Endothelial cell of umbilical vein (primary cell): ENCODE measurements at regions not wholly inside any gene's neighbourhood (a gene's known extent, or its start where the extent isn't known, plus 50 kb on each side); places are given as distances from the start of the nearest gene placed in this dataset.

Experiments
- BruUV-seq: library from RNA; stranded (reverse); fragments of 400-500 nt; replicated peaks from 2 replicates; lab custom pipeline; 2021; lab: Mats Ljungman, UMichigan
- CTCF ChIA-PET: fragments of 300-600, 350-600 bp; sonication (Branson Sonifier 250); formaldehyde crosslinking; loops from one replicate; lab custom pipeline; 2021; ENCODE audit warnings: antibody characterized with exemption, inconsistent platforms; lab: Charles Lee
- POLR2A ChIA-PET: fragments of 300-600, 350-600 bp; sonication (Branson Sonifier 250); formaldehyde crosslinking; loops from one replicate; lab custom pipeline; 2021; ENCODE audit warnings: antibody characterized with exemption, inconsistent platforms; lab: Charles Lee
- DNase-seq: peaks from one replicate; pipeline ENCODE4 v3.0.0-alpha.2; 2011; ENCODE audit warnings: low read depth, low spot score
- FAIRE-seq: peaks from 2 replicates; lab custom pipeline; 2011; peaks lifted over from hg19 to GRCh38; lab: Jason Lieb, UNC
- H2AFZ ChIP-seq: 2 replicates; pipeline ENCODE4 v1.6.0; 2012; ENCODE audit warnings: low read depth, low read length, control low read depth, inconsistent platforms
- H3K27ac ChIP-seq: 2 replicates; pipeline ENCODE4 v1.5.1; 2011; ENCODE audit warnings: low read depth, mild to moderate bottlenecking, control low read depth, low read length, moderate library complexity; ENCODE audit not compliant: insufficient read depth
- H3K27me3 ChIP-seq, 2 experiments: 2 replicates each; pipeline versions ENCODE4 v1.6.0 to v1.6.1; 2011; ENCODE audit warnings: low read length in 2 of 2, mixed read lengths in 1 of 2; ENCODE audit not compliant: control insufficient read depth in 2 of 2, insufficient read depth in 2 of 2
- H3K36me3 ChIP-seq, 2 experiments: 2 replicates in 1 of 2; 3 replicates in 1 of 2; pipeline ENCODE4 v1.5.1; 2011; ENCODE audit warnings: low read length in 2 of 2, mild to moderate bottlenecking in 1 of 2, moderate library complexity in 1 of 2; ENCODE audit not compliant: control insufficient read depth in 2 of 2, insufficient read depth in 2 of 2; ENCODE audit errors: extremely low read depth in 1 of 2
- H3K4me1 ChIP-seq: 3 replicates; pipeline ENCODE4 v1.5.1; 2011; ENCODE audit warnings: mild to moderate bottlenecking, low read length; ENCODE audit not compliant: control insufficient read depth, insufficient read depth; ENCODE audit errors: extremely low read depth
- H3K4me2 ChIP-seq: 2 replicates; pipeline ENCODE4 v1.6.1; 2011; ENCODE audit warnings: low read length, control low read depth, mixed read lengths; ENCODE audit not compliant: insufficient read depth
- H3K4me3 ChIP-seq, 3 experiments: fragments of 200-600 bp in 1 of 3; sonication (generic), shearing (Covaris generic) in 1 of 3; replicated peaks in 1 of 3; 2 replicates each; pipeline ENCODE4 v1.5.1; 2011 to 2016; ENCODE audit warnings: control low read depth in 3 of 3, low read length in 3 of 3, mild to moderate bottlenecking in 2 of 3, inconsistent platforms in 1 of 3, low read depth in 1 of 3, moderate library complexity in 1 of 3; ENCODE audit not compliant: insufficient read depth in 1 of 3
- H3K79me2 ChIP-seq: 2 replicates; pipeline ENCODE4 v1.6.0; 2012; ENCODE audit warnings: low read length, inconsistent platforms; ENCODE audit not compliant: control insufficient read depth, insufficient read depth
- H3K9ac ChIP-seq: replicated peaks from 2 replicates; pipeline ENCODE3; 2011; ENCODE audit warnings: low read length, control low read depth; ENCODE audit not compliant: insufficient read depth; ENCODE audit errors: extremely low read depth
- H3K9me1 ChIP-seq: replicated peaks from 3 replicates; pipeline ENCODE4 v1.6.0; 2011; ENCODE audit warnings: mild to moderate bottlenecking, low read length; ENCODE audit not compliant: control insufficient read depth, insufficient read depth; ENCODE audit errors: extremely low read depth
- H3K9me3 ChIP-seq: replicated peaks from 2 replicates; pipeline ENCODE4 v1.5.1; 2012; ENCODE audit warnings: low read length, inconsistent platforms; ENCODE audit not compliant: control insufficient read depth, insufficient read depth
- H4K20me1 ChIP-seq: replicated peaks from 2 replicates; pipeline ENCODE3; 2011; ENCODE audit warnings: mild to moderate bottlenecking, low read length; ENCODE audit not compliant: control insufficient read depth, insufficient read depth; ENCODE audit errors: extremely low read depth
- CTCF ChIP-seq, 2 donors: IDR thresholded peaks; 1 replicate in 1 of 2; 2 replicates in 1 of 2; pipeline ENCODE4 v1.5.1; 2011; ENCODE audit warnings: low read length in 2 of 2, mild to moderate bottlenecking in 2 of 2, moderate library complexity in 2 of 2, control low read depth in 1 of 2, inconsistent platforms in 1 of 2, low read depth in 1 of 2; ENCODE audit not compliant: insufficient read depth in 1 of 2; ENCODE audit errors: extremely low read depth in 1 of 2
- EZH2 ChIP-seq: IDR thresholded peaks from 2 replicates; pipeline ENCODE4 v1.6.1; 2012; ENCODE audit warnings: borderline replicate concordance, low read depth, mild to moderate bottlenecking, moderate library complexity, low read length, inconsistent platforms; ENCODE audit not compliant: severe bottlenecking
- FOS ChIP-seq: IDR thresholded peaks from 2 replicates; pipeline ENCODE4 v1.6.1; 2011; ENCODE audit warnings: mild to moderate bottlenecking, low read length, moderate library complexity, borderline replicate concordance; ENCODE audit not compliant: insufficient read depth
- GATA2 ChIP-seq: IDR thresholded peaks from 2 replicates; pipeline ENCODE4 v1.7.0; 2011; ENCODE audit warnings: low read depth, mild to moderate bottlenecking, moderate library complexity, mixed read lengths, low read length; ENCODE audit not compliant: insufficient read length, insufficient read depth
- JUN ChIP-seq: IDR thresholded peaks from 2 replicates; pipeline ENCODE4 v1.6.1; 2011; ENCODE audit warnings: borderline replicate concordance, low read depth; ENCODE audit not compliant: insufficient read length, insufficient read depth
- MAX ChIP-seq: IDR thresholded peaks from 2 replicates; pipeline ENCODE4 v1.6.1; 2011; ENCODE audit not compliant: insufficient read depth, insufficient read length
- MYC ChIP-seq: IDR thresholded peaks from one replicate; pipeline ENCODE4 v1.6.1; 2011; ENCODE audit warnings: mild to moderate bottlenecking, low read depth, low read length
- POLR2A ChIP-seq: IDR thresholded peaks from 2 replicates; pipeline ENCODE4 v1.6.1; 2012; ENCODE audit warnings: low read depth, mild to moderate bottlenecking, control low read depth, low read length
- POLR2AphosphoS5 ChIP-seq: IDR thresholded peaks from 2 replicates; pipeline ENCODE4 v1.6.1; 2012; ENCODE audit warnings: low read depth, mild to moderate bottlenecking, control low read depth, low read length, moderate library complexity; ENCODE audit not compliant: insufficient read depth
- dilution Hi-C: fragments of 300-500 bp; cut with MboI; formaldehyde crosslinking; loops from one replicate; pipeline ENCODE4 v1.15.0; 2019; ENCODE audit warnings: low sequenced_read_pairs; ENCODE audit not compliant: extremely low pct_ligation_motif_present
- intact Hi-C: fragments of 100-400 bp; cut with micrococcal nuclease; formaldehyde crosslinking; loops from one replicate; pipeline ENCODE4 v1.10.0; 2022

- POLR2A ChIA-PET, result no interaction called here
- no peak overlapping the region for H3K9ac ChIP-seq
- H3K9me3 ChIP-seq, result no peaks in the 10 kb centered on the region
- no TSS peak for BruUV-seq
- H3K4me2 ChIP-seq, result no peak overlapping the region
- intact Hi-C loops (no loop called here), dilution Hi-C loops (no loop called here)
- H3K79me2 ChIP-seq, result no peaks in the 10 kb centered on the region
- H3K9me1 ChIP-seq, result no peaks in the 10 kb centered on the region
- H4K20me1 ChIP-seq, result no peaks in the 10 kb centered on the region
- FAIRE-seq, result no peak
- CTCF ChIA-PET, result no interaction called here
- no peaks in the 10 kb centered on the region for H3K4me1 ChIP-seq
- no peak for TF ChIP-seq CTCF (IDR thresholded peaks at IDR 0.05; ENCODE audit: extremely low read depth in 1 of 2, insufficient read depth in 1 of 2, low read depth in 1 of 2, low read length in 2 of 2)
- TF ChIP-seq MAX, result no peak
- no peak for TF ChIP-seq POLR2AphosphoS5
- no peak for TF ChIP-seq FOS
- TF ChIP-seq EZH2, result no peak
- TF ChIP-seq MYC, result no peak
- no peak for TF ChIP-seq POLR2A
- TF ChIP-seq JUN, result no peak
- no peak for TF ChIP-seq GATA2
- H2AFZ ChIP-seq, result no peak overlapping the region
- no peaks in the 10 kb centered on the region for H3K36me3 ChIP-seq
- DNase-seq, result no peak
- no peak overlapping the region for H3K27ac ChIP-seq
- H3K27me3 ChIP-seq, result no peaks in the 10 kb centered on the region
- H3K4me3 ChIP-seq, result no peak overlapping the region
These were observed 78.1 kb downstream of the HFE start for GRCh38 chr6:26165261-26165790.
